NOMO-1 treated with dmso at 0.1 percent for 144 hours (cell line): ENCODE measurements at regions not wholly inside any gene's neighbourhood (a gene's known extent, or its start where the extent isn't known, plus 50 kb on each side); places are given as distances from the start of the nearest gene placed in this dataset.
"Not testable (repeated sequence)": the region's sequence is repeated elsewhere in the genome, so short reads cannot be mapped to it uniquely, and the experiment has no call there.

Source experiments
- DNase-seq: peaks from one replicate; lab custom pipeline; 2025; ENCODE audit not compliant: unreplicated experiment; lab: John Stamatoyannopoulos, UW

DNA sequence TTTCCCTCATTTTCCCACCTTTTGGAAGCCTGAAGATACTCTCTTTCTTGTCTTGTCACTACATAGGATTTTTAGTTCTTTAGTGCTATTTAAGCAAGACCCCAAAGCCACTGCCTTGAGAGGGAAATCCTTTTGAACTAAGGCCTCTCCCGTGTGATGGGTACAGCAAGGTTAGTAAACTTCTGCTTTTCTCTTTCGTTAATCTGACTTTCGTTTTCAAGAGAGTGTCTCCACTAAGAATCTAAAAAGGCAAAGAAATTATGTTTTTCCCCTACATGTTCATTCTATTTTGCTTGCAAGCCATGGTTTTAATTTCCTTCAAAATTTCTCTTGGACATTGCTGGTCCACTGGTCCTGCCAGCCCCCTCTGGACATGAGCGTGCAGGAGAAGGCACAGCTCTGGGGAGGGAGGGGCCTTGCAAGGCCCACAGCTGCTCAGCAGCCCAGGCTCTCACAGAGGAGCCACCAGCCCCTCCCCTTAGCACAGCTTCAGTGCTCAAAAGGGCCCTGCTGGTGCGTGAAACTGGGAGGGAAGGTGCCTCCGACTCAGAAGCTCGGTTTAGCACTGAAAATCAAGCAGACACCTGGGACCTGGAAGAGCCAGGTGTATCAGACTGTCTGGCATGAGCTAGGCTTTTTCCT lies 210.9 kb upstream of the GALNT2 start:
- DNase-seq: peak; percentile 64

DNA sequence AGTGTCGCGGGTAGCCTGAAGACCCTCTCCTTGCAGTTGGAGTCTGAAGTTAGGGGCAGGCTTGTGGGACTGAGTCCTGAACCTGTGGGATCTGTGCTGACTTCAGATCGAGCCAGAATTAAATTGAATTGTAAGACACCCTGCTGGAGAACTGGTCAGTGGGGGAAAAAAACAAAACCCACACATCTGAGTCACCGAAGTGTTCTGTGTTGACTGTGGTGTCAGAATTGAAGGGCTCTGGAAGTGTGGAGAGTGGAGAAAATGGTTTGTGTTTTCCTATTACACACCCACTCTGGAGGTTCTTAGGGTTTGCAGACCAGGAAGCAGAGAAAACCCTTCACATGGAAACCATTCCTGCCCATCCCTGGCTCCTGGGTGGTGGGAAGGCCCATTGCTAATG lies 209.5 kb upstream of the GALNT2 start:
- no peak for DNase-seq

DNA sequence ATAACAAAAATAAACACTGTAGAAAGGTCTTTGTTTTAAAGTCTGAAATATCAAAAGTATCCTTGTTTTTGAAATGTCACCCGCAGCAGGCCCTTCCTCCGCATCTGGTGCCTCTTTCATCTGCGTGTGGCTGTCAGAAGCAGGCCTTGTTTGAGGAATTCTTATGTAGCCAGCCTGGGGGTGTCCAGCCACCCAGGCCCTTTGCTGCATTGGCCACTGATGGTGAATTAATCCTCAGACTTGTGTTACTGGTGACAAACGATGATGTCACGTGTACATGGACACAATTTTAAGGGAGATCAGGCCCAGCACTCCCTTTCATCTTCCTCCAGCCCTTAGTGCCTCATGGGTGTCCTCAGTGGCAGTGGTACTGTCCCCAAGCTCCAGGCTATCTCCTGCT lies 208.0 kb upstream of the GALNT2 start:
- no peak for DNase-seq

DNA sequence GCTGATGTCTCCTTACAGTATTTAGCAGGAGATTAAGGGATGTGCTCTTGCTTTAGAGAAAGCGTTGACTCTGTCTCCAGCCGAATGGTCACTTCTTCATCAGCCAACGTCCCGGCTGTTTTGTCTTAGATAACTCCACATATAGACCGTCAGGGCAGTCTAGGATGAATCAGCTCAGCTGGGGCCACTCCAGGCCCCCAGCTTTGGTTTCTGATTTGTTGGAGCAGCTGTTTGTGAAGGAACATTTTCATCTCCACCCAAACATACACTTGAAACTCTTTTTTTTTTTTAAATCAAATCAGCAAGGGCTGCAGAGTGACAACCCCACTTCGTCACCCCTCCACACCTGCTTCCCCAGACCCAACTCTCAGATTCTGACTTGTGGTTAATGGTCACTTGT lies 206.1 kb upstream of the GALNT2 start:
- DNase-seq: no peak

DNA sequence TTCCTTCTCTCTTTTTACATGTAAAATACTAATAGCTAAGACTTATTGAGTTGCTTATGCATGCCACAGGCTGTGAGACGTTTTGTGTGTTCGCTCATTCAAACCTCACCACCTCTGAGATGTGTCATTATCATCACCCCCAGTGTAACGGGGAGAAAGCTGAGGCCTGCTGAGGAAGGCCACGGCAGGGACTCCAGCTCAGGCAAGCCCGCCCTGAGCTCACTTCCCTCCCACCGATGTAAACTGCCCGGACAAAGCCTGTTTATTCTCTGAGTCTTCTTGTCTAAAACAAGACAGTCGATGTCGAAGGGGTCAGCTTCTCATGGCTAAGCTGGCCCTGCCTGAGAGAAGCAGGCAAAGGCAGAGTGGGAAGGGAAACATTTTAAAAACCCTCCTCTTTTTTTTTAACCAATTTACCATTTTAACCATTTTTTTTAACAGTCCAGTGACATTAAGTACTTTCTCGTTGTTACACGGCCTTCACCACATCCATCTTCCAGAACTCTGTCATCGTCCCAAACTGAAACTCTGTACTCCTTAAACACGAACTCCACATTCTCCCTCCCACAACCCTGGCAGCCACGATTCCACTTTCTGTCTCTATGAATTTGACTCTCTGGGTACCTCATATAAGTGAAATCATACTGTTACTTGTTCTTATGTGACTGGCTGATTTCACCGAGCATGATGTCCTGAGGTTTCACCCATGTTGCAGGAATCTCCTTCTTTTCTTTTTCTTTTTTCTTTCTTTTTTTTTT lies 204.8 kb upstream of the GALNT2 start:
- no peak for DNase-seq

DNA sequence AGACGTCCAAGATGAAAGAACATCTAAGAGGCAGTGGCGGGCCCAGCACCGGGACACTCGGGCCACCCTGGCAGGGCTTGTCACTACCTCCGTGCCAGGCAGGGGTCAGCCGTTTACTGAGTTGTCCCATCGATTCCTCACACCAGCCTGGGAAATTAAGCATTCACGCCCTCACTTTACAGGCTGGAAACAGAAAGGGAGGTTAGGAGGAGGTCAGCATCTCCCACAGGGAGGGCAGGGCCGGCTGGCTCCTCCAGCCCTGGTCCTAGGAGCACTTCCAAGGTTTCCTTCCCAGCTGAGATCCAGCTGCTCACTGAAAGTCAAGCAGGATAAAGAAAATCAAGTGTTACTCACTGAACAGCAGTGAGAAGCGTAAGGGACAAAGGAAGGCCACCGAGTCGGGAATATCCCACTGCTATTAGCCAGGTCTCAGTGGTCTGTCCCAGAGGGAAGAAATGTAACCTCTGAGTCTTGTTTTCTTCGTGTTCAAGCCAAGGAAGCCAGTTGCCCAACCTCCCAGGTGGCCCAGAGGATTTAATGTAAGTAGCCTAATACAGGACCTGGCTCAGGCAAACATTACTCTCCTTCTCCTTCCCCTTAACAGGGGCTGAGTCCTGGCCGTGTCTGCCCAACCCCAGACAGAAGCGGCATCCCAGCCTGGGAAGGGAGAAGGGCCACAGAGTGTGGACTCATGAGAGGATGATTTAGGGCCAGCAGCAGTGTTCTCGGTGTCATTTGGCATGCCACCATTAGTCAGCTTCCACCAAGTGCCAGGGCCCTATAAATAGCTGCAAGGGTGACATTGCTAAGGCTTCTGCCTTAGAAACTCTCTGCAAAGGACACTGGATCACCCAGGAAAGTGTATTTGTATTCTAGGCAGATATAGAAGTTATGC lies 203.1 kb upstream of the GALNT2 start:
- no peak for DNase-seq

DNA sequence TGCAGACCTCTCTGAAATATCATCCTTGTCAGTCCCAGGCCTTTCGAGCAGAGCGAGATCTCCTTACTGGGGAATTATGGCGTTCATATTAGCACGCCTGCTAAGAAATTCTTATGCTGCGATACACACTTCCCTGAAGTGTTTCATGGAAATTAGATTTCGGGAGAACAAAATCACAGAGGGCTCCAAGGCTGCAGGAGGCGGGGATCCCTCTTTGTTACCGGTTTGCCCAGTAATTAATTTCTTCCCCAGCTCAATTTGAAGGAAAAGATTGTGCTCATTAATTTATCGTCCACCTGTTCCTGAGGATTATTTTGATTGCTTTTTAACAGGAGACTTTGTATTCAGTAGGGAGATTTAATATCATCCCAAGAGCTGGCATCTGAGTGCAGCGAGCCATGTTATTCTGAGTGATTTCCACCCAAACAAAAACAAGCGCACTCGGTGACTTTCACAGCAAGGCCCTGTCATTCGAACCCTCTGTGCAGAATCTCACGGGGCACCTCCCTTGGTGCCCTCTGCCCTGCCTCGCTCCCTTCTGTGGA lies 202.3 kb upstream of the GALNT2 start:
- no peak for DNase-seq

DNA sequence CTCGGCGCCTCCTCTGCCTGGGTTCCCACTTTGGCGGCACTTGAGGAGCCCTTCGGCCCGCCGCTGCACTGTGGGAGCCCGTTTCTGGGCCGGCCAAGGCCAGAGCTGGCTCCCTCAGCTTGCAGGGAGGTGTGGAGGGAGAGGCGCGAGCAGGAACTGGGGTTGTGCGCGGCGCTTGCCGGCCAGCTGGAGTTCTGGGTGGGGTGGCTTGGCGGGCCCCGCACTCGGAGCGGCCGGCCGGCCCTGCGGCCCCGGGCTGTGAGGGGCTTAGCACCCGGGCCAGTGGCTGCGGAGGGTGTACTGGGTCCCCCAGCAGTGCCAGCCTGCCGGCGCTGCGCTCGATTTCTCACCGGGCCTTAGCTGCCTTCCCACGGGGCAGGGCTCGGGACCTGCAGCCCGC lies 201.7 kb upstream of the GALNT2 start:
- DNase-seq: not testable (repeated sequence)

DNA sequence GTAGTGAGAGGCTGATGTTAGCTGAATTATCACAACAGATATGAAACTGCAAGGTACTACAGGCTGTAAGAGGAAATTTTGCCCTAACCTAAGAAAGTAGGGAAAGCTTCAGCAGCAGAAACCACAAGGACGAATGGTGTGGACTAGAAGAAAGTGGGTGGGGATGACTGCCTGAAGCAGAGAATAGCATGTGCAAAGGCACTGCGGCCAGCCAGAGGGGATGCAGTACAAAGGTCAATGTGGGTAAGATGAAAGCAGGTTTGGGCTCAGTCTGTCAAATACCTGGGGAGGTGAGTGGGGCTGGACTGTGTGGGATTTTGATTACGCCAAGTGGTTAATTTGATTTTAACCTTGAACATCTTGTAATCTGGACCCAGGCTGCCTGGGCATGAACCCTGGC lies 199.3 kb upstream of the GALNT2 start:
- no peak for DNase-seq

DNA sequence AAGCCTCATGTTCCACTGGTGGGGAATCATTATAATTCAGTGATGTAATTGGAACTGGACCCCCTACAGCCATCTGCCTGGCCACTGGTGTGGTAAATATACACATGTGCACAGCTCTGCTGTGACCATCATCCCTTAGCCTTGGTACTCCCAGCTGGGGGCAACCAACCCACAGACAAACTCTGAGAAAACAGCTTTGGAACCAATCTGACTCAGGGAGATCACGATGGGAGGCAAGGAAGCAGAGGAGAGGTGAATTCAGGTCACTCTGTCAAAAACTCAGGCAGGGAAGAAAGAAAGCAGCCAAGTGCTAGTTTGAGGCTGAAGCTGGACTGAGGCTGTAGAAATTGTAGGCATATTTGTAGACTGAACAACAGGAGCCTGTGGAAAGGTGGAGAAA lies 197.8 kb upstream of the GALNT2 start:
- DNase-seq: no peak

DNA sequence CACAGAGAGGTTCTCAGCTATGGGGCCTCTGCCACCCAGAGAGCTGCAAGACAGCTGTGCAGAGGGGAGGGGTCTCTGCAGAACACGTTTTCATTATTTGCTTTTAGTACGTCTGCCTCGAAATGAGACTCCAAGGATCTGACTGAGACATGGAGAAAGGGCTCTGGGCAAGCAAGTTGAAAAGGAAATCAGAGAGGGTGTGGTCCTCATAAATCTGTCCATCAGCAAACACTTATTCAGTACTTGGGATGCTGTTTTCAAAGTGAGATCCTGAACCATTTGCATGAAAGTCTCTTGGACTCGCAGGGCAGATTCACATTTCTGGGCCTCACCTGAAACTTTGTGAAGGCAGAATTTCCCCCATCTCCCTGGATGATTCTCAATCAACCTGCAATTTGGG lies 197.4 kb upstream of the GALNT2 start:
- no peak for DNase-seq

DNA sequence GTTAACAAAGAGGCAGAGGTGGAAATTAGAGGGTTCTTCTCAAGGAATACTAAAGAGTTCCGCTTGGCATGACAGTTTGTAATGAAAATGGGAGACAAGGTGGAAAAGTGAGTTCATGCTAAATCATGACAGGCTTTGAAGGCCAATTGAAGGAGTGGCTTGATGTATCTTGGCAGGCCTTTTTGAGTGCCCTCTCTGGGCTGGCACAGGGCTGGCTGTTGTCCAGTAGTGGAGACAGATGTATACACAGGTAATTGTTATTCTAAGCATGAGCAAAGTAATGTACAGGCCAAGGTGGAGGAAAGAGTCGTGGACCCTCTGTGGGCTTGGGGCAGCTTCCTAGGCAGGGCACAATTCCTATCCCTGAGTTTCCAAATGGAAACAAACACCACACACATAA lies 196.7 kb upstream of the GALNT2 start:
- DNase-seq: no peak

DNA sequence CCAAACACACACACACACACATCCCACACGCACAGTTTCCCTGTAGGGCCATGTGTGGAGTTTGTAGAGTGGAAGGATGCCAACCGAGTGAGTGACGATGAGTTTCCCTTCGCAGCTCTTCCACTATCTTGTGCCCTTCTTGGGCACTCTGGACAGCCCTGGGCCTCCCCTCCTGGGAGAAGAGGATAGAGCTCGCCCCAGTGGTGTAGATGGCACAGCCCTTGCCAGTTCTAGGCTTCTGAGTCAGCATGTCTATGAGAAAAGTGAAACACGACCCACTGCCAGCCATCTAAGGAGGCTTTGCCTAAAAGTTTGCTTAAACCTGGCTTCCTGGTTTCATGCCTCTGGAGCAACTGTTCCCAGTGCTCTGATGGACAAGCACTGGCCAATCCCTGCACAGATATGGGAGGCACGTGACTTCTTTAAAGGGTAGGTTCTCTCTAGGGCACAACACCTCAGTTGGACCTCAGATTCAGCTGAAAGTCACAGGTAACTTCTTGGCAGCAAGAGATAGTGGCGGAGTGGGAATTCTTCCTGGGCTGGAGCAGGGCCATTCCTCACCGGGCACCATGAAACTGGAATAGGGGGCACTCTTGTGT lies 195.9 kb upstream of the GALNT2 start:
- no peak for DNase-seq

DNA sequence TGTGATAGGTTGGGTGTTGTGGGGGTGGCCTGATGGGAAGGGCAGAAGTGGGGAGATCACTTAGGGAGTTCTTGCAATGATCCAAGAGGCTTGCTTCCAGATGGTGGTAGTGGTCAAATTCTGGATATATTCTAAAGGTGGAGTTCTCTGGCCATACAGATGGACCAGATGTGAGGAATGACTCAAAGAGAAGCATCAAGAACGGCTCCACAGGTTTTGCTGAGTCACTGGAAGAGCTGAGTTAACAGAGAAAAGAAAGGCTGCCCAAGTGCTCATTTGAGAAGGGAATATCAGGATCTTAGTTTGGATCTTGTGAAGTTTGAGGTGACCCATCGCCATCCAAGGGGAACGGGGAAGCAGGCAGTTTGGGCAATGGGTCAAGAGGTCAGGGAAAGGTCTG lies 192.9 kb upstream of the GALNT2 start:
- DNase-seq: no peak

DNA sequence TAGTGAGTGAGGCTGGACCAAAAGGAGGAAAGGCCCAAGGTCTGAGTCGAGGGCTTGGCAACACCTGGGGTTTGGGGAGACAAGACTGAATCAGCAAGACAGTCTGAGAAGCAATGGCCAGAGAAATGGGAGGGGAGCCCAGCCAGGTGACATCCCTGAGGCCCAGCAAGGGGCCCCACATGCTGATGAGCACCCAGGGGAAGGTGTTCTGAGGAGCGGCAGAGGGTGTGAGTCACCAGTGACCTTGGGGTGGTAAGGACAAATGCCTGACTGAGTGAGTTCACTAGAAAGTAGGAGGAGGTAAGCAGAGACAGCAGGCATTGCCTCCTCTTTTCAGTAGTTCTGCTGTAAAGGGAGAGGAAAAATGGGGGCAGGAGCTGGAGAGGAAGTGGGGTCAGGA lies 192.4 kb upstream of the GALNT2 start:
- DNase-seq: no peak

DNA sequence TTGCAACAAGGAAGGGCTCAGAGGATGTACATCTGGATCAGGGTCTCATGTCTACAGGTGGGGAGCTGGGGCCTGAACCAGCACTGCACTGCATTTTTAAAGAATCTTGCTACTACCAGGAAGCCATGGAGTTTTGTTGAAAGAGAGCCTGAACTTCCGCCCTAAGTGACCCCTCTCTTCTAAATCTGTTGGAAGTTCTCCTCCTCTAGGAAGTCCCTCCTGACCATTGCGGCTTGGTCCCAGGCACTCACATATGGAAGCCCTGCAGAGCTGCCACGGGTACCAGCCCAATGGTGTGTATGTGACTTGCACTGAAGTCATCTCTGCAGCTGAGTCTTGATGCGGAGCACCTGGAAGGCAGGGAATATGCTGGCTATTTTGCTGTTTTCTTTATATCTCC lies 192.0 kb upstream of the GALNT2 start:
- no peak for DNase-seq

DNA sequence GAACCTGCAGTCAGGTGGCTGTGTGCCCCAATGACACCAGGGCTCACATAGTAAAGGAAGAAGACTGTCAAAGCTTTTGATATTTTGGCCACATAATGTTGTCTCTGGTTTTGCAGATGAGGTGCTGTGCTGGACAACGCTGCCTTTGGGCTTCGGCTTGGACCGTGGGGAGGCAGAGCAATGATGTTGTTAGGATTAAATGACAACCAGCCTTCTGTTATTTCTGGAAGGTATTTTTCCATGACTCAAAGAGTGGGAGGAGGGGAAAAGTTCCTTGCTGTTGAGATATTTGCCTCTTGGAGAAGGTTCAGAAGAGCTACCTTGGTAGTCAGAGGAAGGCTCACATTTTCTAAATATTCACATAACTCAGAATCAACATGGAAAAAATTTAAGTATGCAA lies 187.3 kb upstream of the GALNT2 start:
- no peak for DNase-seq

DNA sequence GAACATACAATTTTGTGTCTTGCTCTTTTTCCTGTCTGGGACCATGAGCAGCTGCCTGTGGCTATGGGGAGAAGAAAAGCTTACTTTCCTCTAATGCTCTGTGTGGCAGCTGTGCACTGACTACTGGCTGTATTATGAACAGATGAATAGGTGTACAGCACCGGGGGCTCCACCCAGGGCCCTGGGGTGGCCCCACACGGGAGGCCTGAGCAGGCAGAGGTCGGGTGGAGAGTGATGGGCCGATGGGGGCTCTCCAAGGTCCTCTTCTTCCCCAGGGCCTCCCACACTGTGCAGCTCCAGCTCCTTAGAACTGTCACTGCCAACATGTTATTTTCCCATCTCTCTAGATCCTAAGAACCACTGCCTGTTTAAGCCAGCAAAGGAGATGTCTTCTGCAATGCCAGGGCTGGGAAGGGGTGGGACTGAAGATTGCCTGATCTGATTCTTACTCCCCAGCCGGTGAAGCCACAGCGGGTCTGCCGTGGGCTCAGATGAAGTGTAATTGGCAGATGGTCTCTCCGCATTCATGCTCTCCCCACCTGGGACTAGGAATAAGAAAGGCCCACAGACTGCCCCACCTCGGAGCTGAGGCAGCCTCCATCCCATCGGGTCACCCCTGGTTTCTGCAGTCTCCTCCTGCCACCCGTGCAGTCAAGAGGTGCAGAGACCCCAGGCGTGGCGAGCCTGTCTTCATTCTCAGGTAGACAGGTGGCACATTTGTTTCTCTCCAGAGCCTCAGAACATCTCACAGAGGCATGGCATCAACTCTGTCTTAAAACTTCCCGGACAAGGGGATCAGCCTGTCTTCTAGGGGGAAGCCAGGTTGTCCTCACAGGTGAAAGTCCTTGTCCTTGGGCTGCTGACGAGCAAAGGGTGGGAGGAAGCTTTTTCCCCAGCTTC lies 186.5 kb upstream of the GALNT2 start:
- no peak for DNase-seq

DNA sequence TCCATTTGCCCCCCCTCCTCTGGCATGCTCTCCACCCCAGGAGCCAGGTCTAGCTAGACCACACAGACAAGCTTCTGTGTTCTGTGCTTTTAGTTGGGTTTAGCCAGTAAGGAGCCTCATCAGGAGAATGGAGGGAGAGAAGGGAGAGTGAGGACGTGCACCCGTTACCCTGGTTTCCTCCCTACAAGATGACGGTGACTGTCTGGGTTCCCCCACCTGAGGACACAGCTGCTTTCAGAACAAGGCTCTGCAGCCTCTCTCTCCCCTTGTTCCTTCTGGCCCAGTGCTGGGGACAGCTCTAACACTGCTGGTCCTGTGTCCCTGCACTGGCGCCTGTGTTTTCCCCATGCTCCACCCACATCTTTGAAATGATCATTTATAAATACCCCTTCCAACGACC lies 184.4 kb upstream of the GALNT2 start:
- no peak for DNase-seq

DNA sequence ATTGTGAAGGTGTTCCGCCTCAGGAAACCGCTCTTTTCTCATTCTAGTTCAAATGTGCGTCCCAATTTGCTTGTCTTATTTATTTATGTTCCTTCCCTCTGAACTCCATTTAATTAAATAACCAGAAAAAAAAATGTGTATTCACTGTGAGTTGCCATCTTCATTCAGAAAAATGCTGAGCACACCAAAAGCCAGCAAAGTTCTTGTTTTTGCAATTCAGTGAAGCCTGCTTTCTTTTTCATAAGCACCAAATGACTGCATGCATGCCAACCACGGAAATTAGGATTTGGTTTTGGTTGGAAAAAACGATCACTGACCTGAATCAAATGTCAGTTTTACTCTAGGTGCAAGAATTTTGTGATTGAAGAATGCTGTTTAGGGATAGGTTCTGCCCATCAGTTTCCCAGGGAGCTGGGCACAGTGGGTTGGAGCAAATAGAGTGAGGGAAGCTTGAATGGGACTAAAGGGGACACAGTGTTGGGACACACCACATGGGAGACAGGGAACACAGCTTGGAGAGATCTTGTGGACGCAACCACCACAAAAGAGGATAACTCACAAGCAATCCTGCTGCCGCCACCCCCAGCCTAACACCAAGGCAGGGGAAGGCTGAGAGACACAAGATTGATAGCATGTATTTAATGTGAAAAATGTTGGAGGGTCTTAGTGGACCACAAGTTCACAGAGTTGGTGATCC lies 183.4 kb upstream of the GALNT2 start:
- no peak for DNase-seq
